ENCODE measurements at regions not wholly inside any gene's neighbourhood (a gene's known extent, or its start where the extent isn't known, plus 50 kb on each side); places are given as distances from the start of the nearest gene placed in this dataset.

- H3K4me1 Mint-ChIP-seq: no peaks in the 10 kb centered on the region
- no peak for DNase-seq
- H3K9me3 Mint-ChIP-seq: no peaks in the 10 kb centered on the region
- no peak overlapping the region for H3K4me3 Mint-ChIP-seq
- H3K36me3 Mint-ChIP-seq: no peaks in the 10 kb centered on the region
- H3K27ac Mint-ChIP-seq: no peak overlapping the region
- CTCF ChIA-PET: no interaction called here
- no peaks in the 10 kb centered on the region for H3K27me3 Mint-ChIP-seq
Measured at GRCh38 chrX:10288373-10288975, 131.7 kb downstream of the CLCN4 start.

GRCh38 chrX:10296576-10296975 is 139.8 kb downstream of the CLCN4 start:
- no peak overlapping the region for H3K4me3 Mint-ChIP-seq
- no peak for DNase-seq
- no peaks in the 10 kb centered on the region for H3K27me3 Mint-ChIP-seq
- H3K4me1 Mint-ChIP-seq: no peaks in the 10 kb centered on the region
- H3K36me3 Mint-ChIP-seq: no peaks in the 10 kb centered on the region
- no peaks in the 10 kb centered on the region for H3K9me3 Mint-ChIP-seq
- H3K27ac Mint-ChIP-seq: no peak overlapping the region
- CTCF ChIA-PET: no interaction called here

GRCh38 chrX:10310511-10310910 is 153.7 kb downstream of the CLCN4 start:
- Mint-ChIP-seq H3K27me3 (no peaks in the 10 kb centered on the region), H3K27ac (no peak overlapping the region), H3K4me1 (no peaks in the 10 kb centered on the region), H3K9me3 (no peaks in the 10 kb centered on the region), H3K4me3 (no peak overlapping the region), H3K36me3 (no peaks in the 10 kb centered on the region)
- CTCF ChIA-PET: no interaction called here
- no peak for DNase-seq

GRCh38 chrX:10314530-10315104 is 157.8 kb downstream of the CLCN4 start:
- H3K27ac Mint-ChIP-seq: no peak overlapping the region
- DNase-seq: no peak
- no peaks in the 10 kb centered on the region for H3K4me1 Mint-ChIP-seq
- CTCF ChIA-PET: no interaction called here
- no peak overlapping the region for H3K4me3 Mint-ChIP-seq
- no peaks in the 10 kb centered on the region for H3K27me3 Mint-ChIP-seq
- H3K9me3 Mint-ChIP-seq: no peaks in the 10 kb centered on the region
- H3K36me3 Mint-ChIP-seq: no peaks in the 10 kb centered on the region

- no peak for DNase-seq
- Mint-ChIP-seq H3K4me1 (no peaks in the 10 kb centered on the region), H3K36me3 (no peaks in the 10 kb centered on the region), H3K27ac (no peak overlapping the region), H3K27me3 (no peaks in the 10 kb centered on the region), H3K9me3 (no peaks in the 10 kb centered on the region), H3K4me3 (no peak overlapping the region)
- CTCF ChIA-PET: no interaction called here
Measured at GRCh38 chrX:10325611-10326010, 168.8 kb downstream of the CLCN4 start.

GRCh38 chrX:10326578-10326977 is 169.8 kb downstream of the CLCN4 start:
- no peaks in the 10 kb centered on the region for H3K9me3 Mint-ChIP-seq
- no peaks in the 10 kb centered on the region for H3K4me1 Mint-ChIP-seq
- H3K27me3 Mint-ChIP-seq: no peaks in the 10 kb centered on the region
- H3K4me3 Mint-ChIP-seq: no peak overlapping the region
- no peak for DNase-seq
- H3K36me3 Mint-ChIP-seq: no peaks in the 10 kb centered on the region
- no peak overlapping the region for H3K27ac Mint-ChIP-seq
- CTCF ChIA-PET: no interaction called here

GRCh38 chrX:10327651-10328050 is 170.9 kb downstream of the CLCN4 start:
- Mint-ChIP-seq H3K36me3 (no peaks in the 10 kb centered on the region), H3K4me1 (no peaks in the 10 kb centered on the region), H3K27ac (no peak overlapping the region), H3K9me3 (no peaks in the 10 kb centered on the region), H3K4me3 (no peak overlapping the region), H3K27me3 (no peaks in the 10 kb centered on the region)
- no peak for DNase-seq
- CTCF ChIA-PET: no interaction called here

GRCh38 chrX:10329984-10330383 is 173.2 kb downstream of the CLCN4 start:
- H3K4me1 Mint-ChIP-seq: no peaks in the 10 kb centered on the region
- H3K4me3 Mint-ChIP-seq: no peak overlapping the region
- no peak for DNase-seq
- no peak overlapping the region for H3K27ac Mint-ChIP-seq
- no peaks in the 10 kb centered on the region for H3K9me3 Mint-ChIP-seq
- CTCF ChIA-PET: no interaction called here
- no peaks in the 10 kb centered on the region for H3K27me3 Mint-ChIP-seq
- no peaks in the 10 kb centered on the region for H3K36me3 Mint-ChIP-seq

GRCh38 chrX:10341309-10341708 is 184.5 kb downstream of the CLCN4 start:
- Mint-ChIP-seq H3K27ac (no peak overlapping the region), H3K36me3 (no peaks in the 10 kb centered on the region), H3K4me1 (no peaks in the 10 kb centered on the region), H3K4me3 (no peak overlapping the region), H3K9me3 (no peaks in the 10 kb centered on the region), H3K27me3 (no peaks in the 10 kb centered on the region)
- no peak for DNase-seq
- CTCF ChIA-PET: no interaction called here

- no peak overlapping the region for H3K27ac Mint-ChIP-seq
- no peak for DNase-seq
- no peaks in the 10 kb centered on the region for H3K36me3 Mint-ChIP-seq
- no peaks in the 10 kb centered on the region for H3K4me1 Mint-ChIP-seq
- H3K27me3 Mint-ChIP-seq: no peaks in the 10 kb centered on the region
- H3K9me3 Mint-ChIP-seq: no peaks in the 10 kb centered on the region
- CTCF ChIA-PET: no interaction called here
- H3K4me3 Mint-ChIP-seq: no peak overlapping the region
Measured at GRCh38 chrX:10350221-10350620, 193.4 kb downstream of the CLCN4 start.

- H3K36me3 Mint-ChIP-seq: no peaks in the 10 kb centered on the region
- DNase-seq: no peak
- H3K27ac Mint-ChIP-seq: no peak overlapping the region
- no peaks in the 10 kb centered on the region for H3K4me1 Mint-ChIP-seq
- CTCF ChIA-PET: interaction anchor here (0.7 kb wide), 1 partner anchor 174 kb away, joined by 3 read pairs; no protein-coding TSS in a partner anchor
- H3K4me3 Mint-ChIP-seq: no peak overlapping the region
- H3K9me3 Mint-ChIP-seq: no peaks in the 10 kb centered on the region
- H3K27me3 Mint-ChIP-seq: no peaks in the 10 kb centered on the region
Measured at GRCh38 chrX:10350981-10351380, 194.2 kb downstream of the CLCN4 start.

- H3K36me3 Mint-ChIP-seq: no peaks in the 10 kb centered on the region
- H3K4me1 Mint-ChIP-seq: no peaks in the 10 kb centered on the region
- no peaks in the 10 kb centered on the region for H3K9me3 Mint-ChIP-seq
- no peak overlapping the region for H3K27ac Mint-ChIP-seq
- H3K27me3 Mint-ChIP-seq: no peaks in the 10 kb centered on the region
- H3K4me3 Mint-ChIP-seq: no peak overlapping the region
- CTCF ChIA-PET: no interaction called here
- DNase-seq: no peak
Measured at GRCh38 chrX:10352536-10352935, 195.8 kb downstream of the CLCN4 start.

GRCh38 chrX:10356979-10357378 is 200.2 kb downstream of the CLCN4 start:
- Mint-ChIP-seq H3K27me3 (no peaks in the 10 kb centered on the region), H3K4me3 (no peak overlapping the region), H3K4me1 (no peaks in the 10 kb centered on the region), H3K27ac (no peak overlapping the region), H3K9me3 (no peaks in the 10 kb centered on the region), H3K36me3 (no peaks in the 10 kb centered on the region)
- CTCF ChIA-PET: no interaction called here
- no peak for DNase-seq

GRCh38 chrX:10358958-10359357 is 202.2 kb downstream of the CLCN4 start:
- H3K9me3 Mint-ChIP-seq: no peaks in the 10 kb centered on the region
- CTCF ChIA-PET: no interaction called here
- no peak overlapping the region for H3K27ac Mint-ChIP-seq
- H3K36me3 Mint-ChIP-seq: no peaks in the 10 kb centered on the region
- no peak for DNase-seq
- H3K4me3 Mint-ChIP-seq: no peak overlapping the region
- H3K27me3 Mint-ChIP-seq: no peaks in the 10 kb centered on the region
- no peaks in the 10 kb centered on the region for H3K4me1 Mint-ChIP-seq

GRCh38 chrX:10360116-10360515 is 203.3 kb downstream of the CLCN4 start:
- Mint-ChIP-seq H3K4me3 (no peak overlapping the region), H3K36me3 (no peaks in the 10 kb centered on the region), H3K4me1 (no peaks in the 10 kb centered on the region), H3K27me3 (no peaks in the 10 kb centered on the region), H3K27ac (no peak overlapping the region), H3K9me3 (no peaks in the 10 kb centered on the region)
- CTCF ChIA-PET: no interaction called here
- no peak for DNase-seq
